ENCODE measurements at regions not wholly inside any gene's neighbourhood (a gene's known extent, or its start where the extent isn't known, plus 50 kb on each side); places are given as distances from the start of the nearest gene placed in this dataset.

DNA sequence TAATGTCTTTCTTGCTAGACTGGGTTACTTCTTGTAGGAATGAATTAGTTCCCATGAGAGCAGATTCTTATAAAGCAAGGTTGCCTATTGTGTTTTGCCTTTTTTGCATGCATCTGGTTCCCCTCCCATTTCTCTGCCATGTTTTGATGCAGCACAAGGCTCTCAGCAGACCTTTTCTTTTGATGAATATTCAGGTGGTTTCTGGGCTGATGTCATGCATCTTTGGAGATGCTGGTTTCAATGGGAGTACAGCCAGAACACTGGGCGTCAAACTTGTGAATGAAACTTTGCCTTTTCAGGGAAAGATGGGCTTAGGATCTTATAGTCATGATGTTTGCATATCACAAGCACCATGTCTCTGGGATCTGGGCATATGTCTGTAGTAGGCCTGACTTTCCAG is 111.7 kb upstream of the CCL2 start:
- intact Hi-C loops (cut with DNase I; ENCODE audit: low total_unique reads) = no loop called here
- Histone ChIP-seq H3K9me3 (no peaks in the 10 kb centered on the region), H3K4me3 (no peak overlapping the region), H3K4me1 (no peaks in the 10 kb centered on the region), H3K27ac (no peak overlapping the region), H3K36me3 (ENCODE audit: low read depth, missing control alignments) (no peaks in the 10 kb centered on the region), H3K27me3 (no peaks in the 10 kb centered on the region)
- TF ChIP-seq, protein P1, sequence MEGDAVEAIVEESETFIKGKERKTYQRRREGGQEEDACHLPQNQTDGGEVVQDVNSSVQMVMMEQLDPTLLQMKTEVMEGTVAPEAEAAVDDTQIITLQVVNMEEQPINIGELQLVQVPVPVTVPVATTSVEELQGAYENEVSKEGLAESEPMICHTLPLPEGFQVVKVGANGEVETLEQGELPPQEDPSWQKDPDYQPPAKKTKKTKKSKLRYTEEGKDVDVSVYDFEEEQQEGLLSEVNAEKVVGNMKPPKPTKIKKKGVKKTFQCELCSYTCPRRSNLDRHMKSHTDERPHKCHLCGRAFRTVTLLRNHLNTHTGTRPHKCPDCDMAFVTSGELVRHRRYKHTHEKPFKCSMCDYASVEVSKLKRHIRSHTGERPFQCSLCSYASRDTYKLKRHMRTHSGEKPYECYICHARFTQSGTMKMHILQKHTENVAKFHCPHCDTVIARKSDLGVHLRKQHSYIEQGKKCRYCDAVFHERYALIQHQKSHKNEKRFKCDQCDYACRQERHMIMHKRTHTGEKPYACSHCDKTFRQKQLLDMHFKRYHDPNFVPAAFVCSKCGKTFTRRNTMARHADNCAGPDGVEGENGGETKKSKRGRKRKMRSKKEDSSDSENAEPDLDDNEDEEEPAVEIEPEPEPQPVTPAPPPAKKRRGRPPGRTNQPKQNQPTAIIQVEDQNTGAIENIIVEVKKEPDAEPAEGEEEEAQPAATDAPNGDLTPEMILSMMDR (IDR thresholded peaks at IDR 0.05) = no peak
- no peak for TF ChIP-seq POLR2A (IDR thresholded peaks at IDR 0.05)
- 92 to 93% methylated on average over 1 of the region's 1 CpG for WGBS, 2 donors
- no peak for DNase-seq

DNA sequence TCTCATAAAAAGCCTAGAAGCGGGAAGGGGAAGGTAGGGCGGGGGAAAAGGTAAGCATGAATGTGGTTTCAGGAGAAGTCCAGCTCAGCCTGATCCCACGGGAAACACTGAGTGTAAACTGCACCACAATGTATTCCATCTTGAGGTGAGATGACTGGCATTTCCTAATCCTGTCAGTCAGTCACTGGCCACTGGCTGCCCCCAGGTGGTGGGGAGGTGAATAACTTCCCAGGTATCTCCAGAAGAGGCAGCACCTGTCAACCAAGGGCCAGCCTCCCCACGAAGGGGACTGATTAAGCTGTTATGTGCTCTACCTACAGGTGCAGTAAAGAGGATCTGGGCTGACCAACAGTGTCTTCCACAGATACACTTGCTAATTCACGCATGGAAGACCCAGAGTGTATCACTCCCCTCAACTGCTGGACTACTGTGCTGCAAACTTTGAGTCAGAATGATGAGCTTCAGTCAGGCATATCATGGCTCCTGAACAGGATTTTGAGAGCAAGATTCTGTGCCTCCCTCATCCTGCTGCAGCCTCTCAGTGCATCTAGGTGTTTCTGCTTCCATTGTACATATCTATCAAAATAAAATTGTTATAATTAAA is 108.5 kb upstream of the CCL2 start:
- Histone ChIP-seq H3K27ac (no peak overlapping the region), H3K36me3 (ENCODE audit: low read depth, missing control alignments) (no peaks in the 10 kb centered on the region), H3K4me3 (no peak overlapping the region), H3K4me1 (no peaks in the 10 kb centered on the region), H3K27me3 (no peaks in the 10 kb centered on the region), H3K9me3 (no peaks in the 10 kb centered on the region)
- 61 to 62% methylated on average over 4 to 5 of the region's 5 CpGs for WGBS, 2 donors
- TF ChIP-seq, protein P1 (IDR thresholded peaks at IDR 0.05) = peak in 2 of 3 experiments; percentile 52 to 58
- TF ChIP-seq POLR2A (IDR thresholded peaks at IDR 0.05) = no peak
- intact Hi-C loops (cut with DNase I; ENCODE audit: low total_unique reads) = no loop called here
- peak; percentile 68 for DNase-seq

DNA sequence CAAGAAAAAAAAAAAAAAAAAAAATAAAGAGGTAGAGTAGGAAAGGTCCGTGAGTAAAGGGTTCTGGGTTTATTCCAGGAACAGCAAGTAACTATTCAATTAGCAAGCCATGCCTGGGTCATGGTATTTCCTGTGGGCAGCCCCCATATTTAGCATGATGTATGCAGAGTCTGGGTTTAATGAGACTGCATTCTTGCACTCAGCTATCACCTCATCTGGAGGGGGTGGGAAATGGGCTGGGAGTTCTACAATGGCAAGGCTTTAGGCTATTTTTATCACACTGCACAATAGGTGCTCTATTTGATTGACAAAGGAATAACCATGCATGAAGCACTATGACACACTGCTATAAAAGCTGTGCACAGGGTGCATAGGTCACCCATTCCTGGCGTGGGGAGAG is 104.0 kb upstream of the CCL2 start:
- no peaks in the 10 kb centered on the region for H3K27me3 ChIP-seq
- WGBS, 2 donors = 64 to 78% methylated on average over 2 of the region's 2 CpGs
- TF ChIP-seq POLR2A (IDR thresholded peaks at IDR 0.05) = no peak
- TF ChIP-seq, protein P1 (IDR thresholded peaks at IDR 0.05) = no peak

DNA sequence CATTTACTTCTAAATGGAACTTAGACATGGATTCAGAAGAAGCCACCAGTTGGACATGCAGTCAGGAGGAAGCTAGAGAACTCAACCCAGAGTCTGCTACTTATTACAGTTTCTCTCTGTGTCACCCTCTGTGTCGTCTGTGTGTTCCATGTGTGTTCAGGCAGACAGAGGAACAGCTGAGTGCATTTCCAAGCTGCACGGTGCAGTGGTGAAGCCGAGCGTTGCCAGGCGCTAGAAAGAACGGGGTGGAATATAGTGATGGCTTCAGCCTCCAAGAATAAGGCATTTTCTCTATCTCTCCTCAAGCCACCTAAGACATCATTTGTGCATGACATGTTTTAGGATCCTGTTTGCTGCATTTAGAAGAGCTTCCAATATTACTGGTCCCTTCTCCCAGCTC is 101.1 kb upstream of the CCL2 start:
- H3K4me3 ChIP-seq = no peak overlapping the region
- intact Hi-C loops (cut with DNase I; ENCODE audit: low total_unique reads) = no loop called here
- H3K27ac ChIP-seq = no peak overlapping the region
- H3K36me3 ChIP-seq (ENCODE audit: low read depth, missing control alignments) = no peaks in the 10 kb centered on the region
- H3K27me3 ChIP-seq = no peaks in the 10 kb centered on the region
- no peaks in the 10 kb centered on the region for H3K4me1 ChIP-seq
- 69 to 70% methylated on average over 3 to 6 of the region's 6 CpGs for WGBS, 2 donors
- H3K9me3 ChIP-seq = no peaks in the 10 kb centered on the region
- no peak for TF ChIP-seq POLR2A (IDR thresholded peaks at IDR 0.05)
- TF ChIP-seq, protein P1 (IDR thresholded peaks at IDR 0.05) = no peak
- DNase-seq = no peak

More for the DNA sequence above, 104.0 kb upstream of the CCL2 start:
- H3K4me3 ChIP-seq = no peak overlapping the region
- intact Hi-C loops (cut with DNase I; ENCODE audit: low total_unique reads) = no loop called here
- no peaks in the 10 kb centered on the region for H3K36me3 ChIP-seq (ENCODE audit: low read depth, missing control alignments)
- H3K4me1 ChIP-seq = no peaks in the 10 kb centered on the region
- no peak overlapping the region for H3K27ac ChIP-seq
- H3K9me3 ChIP-seq = no peaks in the 10 kb centered on the region
- DNase-seq = no peak

Measured in testis (tissue), 2 donors.